GM21390 (cell line): ENCODE measurements at regions not wholly inside any gene's neighbourhood (a gene's known extent, or its start where the extent isn't known, plus 50 kb on each side); places are given as distances from the start of the nearest gene placed in this dataset.

Source experiments
- ATAC-seq: cut with Tn5 transposase; IDR thresholded peaks from one replicate; pipeline ENCODE4 v1.9.1; 2021; ENCODE audit not compliant: unreplicated experiment

DNA sequence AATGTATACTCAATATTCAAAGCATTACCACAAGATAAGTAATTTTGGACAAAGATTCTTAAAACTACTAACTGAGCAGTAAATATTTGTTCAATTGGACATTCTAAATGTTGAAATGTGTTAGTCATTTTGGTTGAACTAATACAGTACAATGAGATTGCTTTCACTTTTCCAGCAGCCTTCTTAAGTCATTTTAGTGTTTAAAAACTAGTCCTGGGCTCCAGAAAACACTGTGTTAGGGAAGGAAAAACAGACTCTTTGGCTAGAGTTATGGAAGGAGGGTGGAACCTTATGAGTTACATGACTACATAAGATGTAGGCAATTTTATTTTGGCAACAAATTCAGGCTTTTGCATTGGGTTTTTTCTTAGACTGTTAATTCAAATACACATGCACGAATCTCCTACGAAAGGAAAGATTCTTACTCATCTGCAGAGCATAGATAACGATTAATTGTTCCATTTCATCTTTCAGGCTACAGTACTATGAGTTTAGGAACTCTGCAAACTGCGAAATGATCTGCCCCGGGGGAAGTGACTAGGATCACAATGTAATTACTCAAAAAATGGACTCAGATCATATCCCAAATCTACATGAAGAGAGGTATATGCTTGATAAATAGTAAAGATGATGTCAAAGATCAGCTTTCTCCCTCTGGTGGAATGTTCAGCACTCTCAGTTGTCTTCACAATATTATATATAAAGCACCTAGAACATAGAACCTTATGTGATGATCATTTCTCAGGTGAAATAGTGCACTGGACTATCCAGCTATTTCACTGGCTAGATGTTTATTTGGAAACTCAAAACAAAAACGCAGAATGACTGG lies 492.8 kb upstream of the MDFIC2 start:
- no peak for ATAC-seq

- no peak for ATAC-seq
Measured at GRCh38 chr3:70803891-70804290, 491.5 kb upstream of the MDFIC2 start.

DNA sequence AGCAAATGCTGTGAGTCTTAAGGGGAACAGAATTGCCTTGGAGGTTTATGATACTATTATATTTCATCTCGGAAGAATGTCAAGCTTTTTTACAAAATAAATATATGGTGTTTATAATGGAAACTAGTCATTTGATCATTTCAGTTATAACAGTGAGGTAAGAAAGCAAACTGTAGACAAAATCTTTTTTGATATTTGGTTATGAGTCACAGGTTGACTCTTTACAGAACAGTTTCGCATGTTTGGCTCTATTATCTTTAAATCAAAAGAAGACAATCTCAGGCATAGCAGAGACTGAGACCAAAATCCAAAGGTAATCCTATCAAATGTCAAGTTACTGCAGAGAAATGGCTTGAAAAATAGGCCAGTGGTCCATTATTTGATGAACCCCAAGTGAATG lies 490.9 kb upstream of the MDFIC2 start:
- ATAC-seq: no peak

DNA sequence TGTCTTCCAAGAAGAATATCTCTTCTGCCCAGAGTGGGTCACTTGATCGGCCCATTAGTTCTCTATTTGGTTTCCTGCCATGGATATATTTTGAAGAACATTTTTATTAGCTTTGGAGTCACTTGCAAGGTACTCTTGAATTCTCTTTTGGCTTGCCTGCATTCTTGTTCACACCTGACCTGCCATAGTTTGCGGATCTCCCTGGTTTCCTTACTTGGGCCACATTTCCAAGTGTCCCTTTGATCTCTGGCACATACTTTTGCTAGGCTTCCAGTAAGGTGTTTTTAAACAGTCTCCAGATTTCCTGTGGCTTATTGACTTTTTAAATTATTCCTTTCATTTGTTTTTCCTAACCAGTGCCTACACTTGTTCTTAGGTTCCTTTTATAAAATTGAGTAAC lies 488.5 kb upstream of the MDFIC2 start:
- no peak for ATAC-seq

GRCh38 chr3:70789878-70790277 lies 477.4 kb upstream of the MDFIC2 start:
- no peak for ATAC-seq

GRCh38 chr3:70780790-70781189 lies 468.4 kb upstream of the MDFIC2 start:
- no peak for ATAC-seq

GRCh38 chr3:70779296-70779695 lies 466.9 kb upstream of the MDFIC2 start:
- no peak for ATAC-seq

DNA sequence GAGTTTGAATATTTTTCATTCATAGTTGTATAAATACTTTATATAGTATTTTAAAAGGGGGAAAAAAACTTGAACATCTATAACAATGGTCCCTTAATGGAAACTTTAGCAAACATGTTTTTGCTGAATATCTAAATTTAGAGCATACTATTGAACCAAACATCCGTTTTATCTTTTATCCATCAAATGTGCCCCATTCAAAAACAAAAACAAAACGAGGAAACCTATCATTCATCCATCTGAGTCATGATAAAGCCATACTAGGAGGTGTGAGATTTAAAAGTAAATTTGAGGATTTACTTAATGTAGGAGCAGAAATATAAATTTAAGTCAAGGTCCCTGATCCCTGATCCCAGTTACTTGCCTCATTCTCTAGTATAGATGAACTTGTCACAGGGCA lies 463.6 kb upstream of the MDFIC2 start:
- no peak for ATAC-seq

DNA sequence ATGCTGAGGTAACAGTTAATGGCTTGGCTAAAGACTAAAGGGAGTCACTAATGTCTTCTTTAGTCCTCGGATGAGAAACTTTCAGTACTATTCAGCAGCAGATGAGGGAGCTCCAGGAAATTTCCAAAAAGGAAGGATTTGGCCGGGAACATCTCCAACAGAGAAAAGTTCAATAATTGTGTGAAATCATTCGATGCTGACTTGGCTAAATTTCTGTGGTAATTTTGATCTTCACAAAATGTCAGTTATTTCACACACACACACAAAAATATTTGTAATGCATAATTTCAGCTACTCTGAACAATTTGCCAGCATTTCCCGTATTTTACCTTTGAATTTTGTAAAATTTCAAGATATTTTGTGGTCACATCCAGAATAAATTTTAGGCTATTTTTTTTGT lies 462.8 kb upstream of the MDFIC2 start:
- no peak for ATAC-seq

GRCh38 chr3:70774641-70775040 lies 462.2 kb upstream of the MDFIC2 start:
- no peak for ATAC-seq

DNA sequence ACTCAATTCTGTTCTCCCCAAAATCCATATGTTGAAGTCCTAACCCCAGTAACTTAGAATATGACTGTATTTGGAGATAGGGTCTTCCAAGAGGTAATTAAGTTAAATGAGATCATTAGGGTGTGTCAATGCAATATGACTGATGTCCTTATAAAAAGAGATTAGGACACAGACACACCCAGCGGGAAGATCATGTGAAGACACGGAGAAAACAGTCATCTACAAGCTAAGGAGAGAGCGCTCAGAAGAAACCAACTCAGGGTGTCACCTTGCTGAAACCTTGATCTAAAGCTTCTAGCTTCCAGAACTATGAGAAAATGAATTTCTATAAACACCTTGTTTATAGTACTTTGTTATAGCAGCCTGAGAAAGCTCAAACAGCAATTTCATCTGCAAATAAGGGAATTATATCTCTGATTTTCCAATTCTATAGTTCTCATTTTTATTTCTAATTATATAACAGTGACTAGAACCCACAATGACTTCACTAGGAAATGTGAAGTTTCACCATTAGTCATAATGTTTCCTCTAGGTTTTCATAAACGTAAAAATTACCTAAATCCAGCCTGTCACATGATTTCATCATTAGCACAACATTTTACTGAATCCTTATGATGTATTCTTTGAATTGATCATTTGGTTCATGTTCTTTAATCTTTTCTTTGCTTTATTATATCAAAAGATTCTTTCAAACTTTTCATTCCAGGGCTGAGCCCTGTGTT lies 459.1 kb upstream of the MDFIC2 start:
- ATAC-seq: no peak

DNA sequence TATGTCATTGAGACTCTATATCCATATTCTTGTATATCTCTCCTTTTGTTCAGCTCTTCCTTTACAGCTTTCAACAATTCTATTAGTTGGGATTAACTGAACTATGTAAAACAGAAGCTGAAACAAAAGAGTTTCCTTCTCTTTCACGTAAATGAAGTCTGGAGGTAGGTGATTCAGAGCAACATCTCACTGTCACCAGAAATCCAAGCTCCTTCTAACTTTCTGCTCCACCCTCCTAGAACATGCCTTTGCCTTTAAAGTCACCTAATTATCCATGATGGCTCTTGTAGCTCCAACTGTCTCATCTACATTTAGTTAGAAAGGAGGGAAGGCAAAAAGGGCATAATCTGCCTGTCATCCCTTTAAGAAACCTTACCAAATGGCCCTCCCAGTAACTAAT lies 458.2 kb upstream of the MDFIC2 start:
- ATAC-seq: no peak

DNA sequence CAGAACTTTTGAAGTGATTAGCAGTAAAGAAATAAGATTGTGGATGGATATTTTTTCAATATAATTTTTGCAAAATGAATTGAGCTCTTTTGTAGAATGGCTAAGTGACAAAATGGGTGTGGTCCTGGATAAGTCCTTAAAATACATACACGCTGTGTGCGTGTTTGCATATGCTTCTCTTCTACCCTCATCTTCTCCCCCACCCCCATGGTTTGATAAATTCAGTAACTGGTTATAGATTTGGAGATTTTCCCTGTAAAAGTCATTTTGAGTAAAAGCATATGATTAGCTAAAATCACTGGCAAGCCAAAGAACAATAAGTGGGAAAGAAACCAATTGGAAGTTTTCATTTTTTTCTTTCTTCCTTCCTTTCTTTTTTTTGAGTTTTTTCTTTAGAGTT lies 453.9 kb upstream of the MDFIC2 start:
- ATAC-seq: no peak

- ATAC-seq: no peak
Measured at GRCh38 chr3:70763894-70764293, 451.5 kb upstream of the MDFIC2 start.

DNA sequence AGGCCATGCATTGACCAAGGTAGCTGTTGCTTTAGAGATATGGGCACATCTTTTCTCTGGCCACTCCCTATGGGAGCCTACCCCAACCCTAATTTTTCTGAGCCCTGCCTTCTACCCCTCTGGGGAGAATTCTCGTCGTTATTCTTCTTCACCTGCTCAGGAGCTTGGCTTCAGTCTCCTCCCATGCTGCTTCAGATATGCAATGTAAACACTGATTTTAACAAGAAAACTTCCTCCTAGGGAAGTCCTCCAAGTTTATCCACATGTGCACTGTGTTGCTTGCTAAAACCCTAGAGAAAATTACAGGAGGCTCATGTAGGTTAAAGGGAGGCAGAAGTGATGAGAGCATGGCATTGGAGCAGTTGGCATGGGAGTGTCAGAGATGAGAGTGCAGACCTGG lies 445.2 kb upstream of the MDFIC2 start:
- ATAC-seq: no peak

DNA sequence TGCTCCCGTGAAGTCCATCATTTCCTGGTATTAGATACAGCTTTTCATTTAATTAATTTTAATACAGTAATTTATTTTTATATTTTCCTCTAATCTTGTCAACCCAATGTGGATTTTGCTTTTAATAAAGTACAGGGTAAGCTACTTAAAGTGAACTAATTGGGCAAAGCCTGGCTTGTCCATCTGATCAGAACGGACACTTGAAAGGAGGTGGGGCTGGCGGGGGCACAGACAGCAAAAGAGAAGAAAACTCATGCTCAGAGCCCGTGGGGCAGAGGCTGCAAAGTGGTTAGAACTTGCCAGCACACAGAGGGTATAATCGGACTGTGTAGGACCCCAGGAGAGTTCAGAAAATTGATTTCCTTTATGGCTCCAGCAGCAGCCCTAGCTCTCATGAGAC lies 443.1 kb upstream of the MDFIC2 start:
- no peak for ATAC-seq

DNA sequence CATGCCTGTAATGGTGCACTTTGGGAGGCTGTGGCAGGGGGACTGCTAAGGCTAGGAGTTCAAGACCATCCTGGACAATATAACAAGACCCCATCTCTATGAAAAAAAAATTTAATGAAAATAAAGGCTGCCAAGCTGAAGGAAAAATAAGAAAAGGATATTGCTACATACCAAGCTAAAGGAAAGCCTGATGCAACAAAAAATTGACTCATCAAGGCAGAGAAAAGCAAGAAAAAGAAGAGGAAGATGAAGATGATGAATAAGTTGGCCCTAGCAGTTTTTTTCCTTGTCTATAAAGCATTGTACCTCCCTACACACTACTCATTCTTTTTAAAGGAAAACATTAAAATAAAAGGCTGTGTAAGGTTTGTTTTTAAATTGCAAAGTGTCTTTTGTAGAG lies 441.9 kb upstream of the MDFIC2 start:
- ATAC-seq: no peak

- ATAC-seq: no peak
Measured at GRCh38 chr3:70753572-70753971, 441.1 kb upstream of the MDFIC2 start.

GRCh38 chr3:70752051-70752450 lies 439.6 kb upstream of the MDFIC2 start:
- no peak for ATAC-seq

DNA sequence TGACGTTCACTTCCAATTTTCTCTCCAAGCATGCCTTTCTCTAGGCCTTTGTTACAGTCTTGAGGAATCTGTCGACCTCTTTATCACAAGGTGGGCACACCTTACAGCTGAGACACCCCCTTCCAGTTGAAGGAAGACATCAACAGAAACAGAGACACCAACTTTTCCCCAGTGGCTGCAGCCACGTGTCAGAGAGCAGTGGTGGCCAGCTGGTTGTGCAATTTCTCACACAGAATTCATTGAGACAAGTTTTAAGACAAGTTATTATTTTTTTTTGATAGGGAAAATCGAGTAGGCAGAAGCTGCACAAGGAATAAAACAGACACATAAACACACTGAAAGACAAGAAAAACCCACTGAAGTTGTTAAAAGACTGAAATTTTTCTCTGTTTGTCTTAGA lies 436.7 kb upstream of the MDFIC2 start:
- ATAC-seq: no peak

- ATAC-seq: no peak
Measured at GRCh38 chr3:70748593-70748992, 436.2 kb upstream of the MDFIC2 start.

DNA sequence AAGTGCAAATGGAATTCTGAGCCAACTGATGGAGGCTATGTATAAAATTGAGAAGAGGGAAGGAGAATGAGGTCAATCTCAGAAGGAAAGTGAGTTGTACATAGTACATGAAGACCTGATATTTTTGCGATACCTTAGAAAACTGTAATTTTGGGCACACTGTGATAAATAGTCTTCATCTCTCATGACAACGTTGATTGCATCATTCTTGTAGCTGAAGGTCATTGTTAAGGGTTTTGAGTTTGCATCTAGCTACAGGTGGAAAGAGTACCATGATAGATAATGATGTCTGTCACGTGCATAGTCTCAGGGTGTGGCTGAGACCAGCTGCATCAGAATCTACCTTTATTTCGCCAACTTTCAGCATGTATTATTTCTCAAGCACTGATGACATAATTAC lies 435.4 kb upstream of the MDFIC2 start:
- no peak for ATAC-seq

GRCh38 chr3:70744536-70744935 lies 432.1 kb upstream of the MDFIC2 start:
- ATAC-seq: no peak
